Mucosa of gallbladder (tissue), 1 donor: ENCODE measurements at regions not wholly inside any gene's neighbourhood (a gene's known extent, or its start where the extent isn't known, plus 50 kb on each side); places are given as distances from the start of the nearest gene placed in this dataset.
"Not testable (repeated sequence)": the region's sequence is repeated elsewhere in the genome, so short reads cannot be mapped to it uniquely, and the experiment has no call there.

Source experiments
- DNase-seq: peaks from one replicate; pipeline ENCODE4 v3.0.0-alpha.2; 2020; ENCODE audit warnings: low spot score
- donor health status: DM: no; HTN: no; CAD: no.

DNA sequence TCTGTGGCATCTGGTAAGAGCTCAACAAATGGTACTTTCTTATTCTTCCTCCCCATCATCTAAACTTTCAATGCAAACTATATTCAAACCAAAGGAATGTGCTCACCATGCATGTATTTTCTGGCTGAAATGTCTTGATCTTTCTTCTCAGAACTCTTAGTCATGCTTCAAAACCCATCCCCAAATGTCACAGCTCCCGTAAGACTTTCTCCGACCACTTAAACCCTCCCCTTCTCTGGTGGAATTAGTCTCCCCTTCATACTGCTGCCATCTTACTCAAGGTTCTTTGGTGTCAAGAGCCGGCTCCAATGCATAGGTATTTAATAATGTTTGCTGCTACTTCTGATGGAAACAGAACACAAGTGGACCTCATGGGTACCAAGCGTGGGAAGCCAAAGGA, 538.1 kb downstream of the MATN1 start:
- no peak for DNase-seq

DNA sequence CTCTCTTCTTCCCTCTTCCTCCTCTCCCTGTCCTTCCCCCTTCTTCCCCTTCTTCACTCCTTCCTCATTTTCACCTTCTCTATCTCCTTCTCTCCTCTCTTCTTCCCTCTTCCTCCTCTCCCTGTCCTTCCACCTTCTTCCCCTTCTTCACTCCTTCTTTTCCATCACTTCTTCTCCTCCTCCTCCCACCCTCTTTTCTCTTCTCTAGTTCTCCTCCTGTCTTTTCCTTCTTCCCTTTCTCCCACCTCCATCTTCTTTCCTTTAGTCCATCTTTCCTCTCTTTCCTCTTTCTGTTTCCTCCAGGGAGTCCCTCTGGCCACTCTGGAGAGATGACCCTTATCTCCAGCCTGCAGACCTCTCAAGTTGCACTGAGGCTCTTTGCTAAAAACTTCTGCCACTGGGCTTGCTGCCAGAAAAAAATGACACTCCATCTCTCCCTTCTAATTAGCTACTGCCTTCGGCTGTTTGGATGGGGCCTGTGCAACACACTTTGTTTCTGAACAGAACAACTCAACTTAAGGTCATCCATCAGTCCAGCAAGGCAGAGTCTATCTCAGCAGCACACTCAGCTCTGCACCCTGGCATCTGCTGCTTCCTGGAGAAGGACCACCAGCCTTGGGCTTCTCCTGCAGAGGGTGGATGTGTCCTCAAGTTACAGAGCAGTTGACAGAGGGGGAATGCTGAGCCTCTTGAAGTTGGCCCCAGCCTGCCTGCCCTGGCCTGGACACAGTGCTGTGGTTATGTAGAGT, 538.8 kb downstream of the MATN1 start:
- no peak for DNase-seq

DNA sequence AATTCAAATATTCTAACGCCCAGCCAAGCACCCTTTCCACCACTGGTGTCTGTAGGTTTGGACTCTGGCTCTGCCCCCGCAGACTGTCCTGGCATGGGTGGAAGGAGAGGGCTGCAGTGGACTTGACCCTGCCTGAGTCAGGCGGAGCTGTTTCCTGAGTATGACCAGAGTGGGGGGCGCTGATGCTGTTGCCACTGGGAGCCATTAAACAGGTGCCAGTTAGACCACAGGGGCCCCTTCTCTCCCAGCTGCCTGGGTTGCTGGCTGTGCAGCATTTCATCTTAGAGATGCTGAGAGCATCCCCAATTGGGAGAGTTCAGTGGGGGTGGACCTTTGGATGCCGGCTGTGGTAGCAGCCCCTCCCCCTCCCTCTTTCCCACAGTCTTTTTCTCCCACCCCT, 539.5 kb downstream of the MATN1 start:
- no peak for DNase-seq

DNA sequence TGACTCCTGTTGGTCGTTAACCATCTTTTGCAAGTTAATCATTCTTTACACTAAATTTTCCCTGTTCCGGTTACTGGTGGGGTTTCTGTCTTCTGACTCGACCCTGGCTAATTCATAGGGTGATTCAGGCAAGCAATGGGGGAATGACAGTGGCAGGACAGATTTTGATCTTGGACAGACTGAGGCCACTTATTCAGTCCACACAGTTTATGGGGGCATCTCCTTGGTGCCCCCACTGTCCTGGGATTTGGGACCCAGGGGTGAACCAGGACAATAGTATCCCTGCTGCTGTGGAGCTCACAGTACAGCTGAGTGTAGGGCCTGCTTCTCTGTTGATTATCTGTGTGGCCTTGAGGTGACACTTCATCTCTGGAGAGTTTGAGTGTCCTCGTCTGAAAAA, 540.4 kb downstream of the MATN1 start:
- no peak for DNase-seq

DNA sequence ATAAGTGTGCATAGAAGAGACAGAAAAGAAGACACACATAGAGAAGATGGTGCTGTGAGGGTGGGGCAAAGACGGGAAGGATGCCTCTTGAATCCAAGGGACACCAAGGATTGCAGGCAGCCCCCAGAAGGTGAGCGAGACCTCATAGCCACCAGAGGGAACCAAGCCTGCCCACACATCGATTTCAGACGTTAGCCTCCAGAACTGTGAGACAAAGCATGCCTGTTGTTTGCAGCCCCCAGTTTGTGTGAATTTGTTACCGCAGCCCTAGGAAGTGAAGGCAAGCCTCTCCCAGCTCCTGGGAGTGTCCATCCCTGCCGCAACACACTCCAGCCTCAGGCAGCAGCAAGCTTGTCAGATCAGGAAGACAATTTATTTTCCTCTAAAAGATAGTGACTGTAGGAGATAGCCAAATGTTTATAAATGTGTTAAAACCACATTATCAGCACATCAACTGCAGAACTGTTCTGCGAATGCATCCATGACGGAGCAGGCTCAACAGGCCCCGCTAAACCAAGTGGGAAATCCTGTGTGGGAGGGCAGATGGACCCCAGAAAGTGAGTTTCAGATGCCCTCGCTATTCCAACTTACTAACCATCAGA, 543.3 kb downstream of the MATN1 start:
- no peak for DNase-seq

DNA sequence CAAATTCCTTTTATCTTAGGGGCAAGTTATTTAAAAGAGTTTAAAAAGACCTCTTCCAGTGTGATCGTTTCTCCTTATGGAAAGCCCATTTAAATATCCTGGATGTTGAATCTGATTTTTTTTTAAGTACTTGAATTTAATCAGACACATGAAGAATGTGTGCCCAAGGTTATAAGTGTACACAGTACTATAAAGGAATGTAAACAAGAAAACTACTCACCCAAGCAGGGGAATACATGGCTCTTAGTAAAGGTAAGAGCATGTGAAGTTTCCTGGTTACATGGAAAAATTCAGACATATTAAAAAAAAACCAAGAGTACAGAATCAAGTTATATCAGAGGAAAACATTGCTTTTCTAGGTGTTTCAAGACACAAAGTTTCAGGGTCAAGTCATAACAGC, 546.9 kb downstream of the MATN1 start:
- DNase-seq: no peak

DNA sequence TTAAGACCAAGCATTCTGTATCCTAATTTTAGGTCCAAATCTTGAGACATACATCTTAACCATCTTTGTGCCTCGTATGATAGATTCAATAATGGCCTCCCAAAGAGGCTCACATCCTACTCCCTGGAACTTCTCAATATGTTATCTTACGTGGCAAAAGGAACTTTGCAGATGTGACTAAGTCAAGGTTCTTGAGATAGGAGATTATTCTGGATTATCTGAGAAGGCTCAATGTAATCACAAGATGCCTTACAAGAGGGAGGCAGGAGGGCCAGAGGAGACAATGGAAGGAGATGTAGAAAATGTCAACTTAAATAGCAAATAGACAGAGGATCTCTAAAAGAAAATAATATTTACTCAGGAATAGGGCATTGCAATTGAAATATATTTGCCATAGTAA, 548.9 kb downstream of the MATN1 start:
- DNase-seq: no peak

DNA sequence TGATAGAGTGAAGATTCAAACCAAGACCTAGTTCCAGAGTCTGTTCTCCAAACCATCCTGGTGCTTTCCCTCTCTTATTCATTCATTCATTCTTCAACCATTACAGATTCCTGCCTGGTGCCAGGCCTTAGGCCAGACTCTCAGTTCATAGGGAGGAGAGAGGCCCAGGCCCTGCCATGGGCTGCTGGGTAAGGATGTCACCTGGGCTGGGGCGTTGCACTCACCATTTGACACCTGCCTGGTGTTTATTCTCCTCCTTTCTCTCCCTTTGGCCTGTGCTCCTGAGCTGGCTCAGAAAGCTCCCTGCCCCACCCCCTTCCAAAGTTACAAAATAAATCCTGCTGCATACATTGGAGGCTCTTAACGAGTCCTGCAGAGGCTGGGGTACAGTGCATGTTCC, 549.8 kb downstream of the MATN1 start:
- no peak for DNase-seq

DNA sequence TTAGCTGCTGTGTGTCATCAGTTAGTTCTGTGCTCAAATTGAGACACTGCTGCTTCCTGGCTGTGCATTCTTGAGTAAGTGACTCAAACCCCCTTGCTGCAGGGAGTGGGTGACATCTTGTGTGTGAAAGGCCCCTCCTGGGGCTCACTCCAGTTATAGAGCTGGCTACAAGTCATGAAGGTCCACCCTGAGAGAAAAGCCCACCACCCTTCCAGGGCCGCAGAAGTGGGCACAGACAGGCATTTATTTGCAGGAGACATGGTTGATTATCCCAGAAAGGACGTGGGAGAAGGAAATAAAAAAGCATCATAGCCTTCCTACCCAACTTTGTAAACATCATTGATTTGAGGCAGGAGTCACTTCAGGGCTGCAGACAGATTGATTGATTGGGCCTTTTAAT, 550.6 kb downstream of the MATN1 start:
- no peak for DNase-seq

DNA sequence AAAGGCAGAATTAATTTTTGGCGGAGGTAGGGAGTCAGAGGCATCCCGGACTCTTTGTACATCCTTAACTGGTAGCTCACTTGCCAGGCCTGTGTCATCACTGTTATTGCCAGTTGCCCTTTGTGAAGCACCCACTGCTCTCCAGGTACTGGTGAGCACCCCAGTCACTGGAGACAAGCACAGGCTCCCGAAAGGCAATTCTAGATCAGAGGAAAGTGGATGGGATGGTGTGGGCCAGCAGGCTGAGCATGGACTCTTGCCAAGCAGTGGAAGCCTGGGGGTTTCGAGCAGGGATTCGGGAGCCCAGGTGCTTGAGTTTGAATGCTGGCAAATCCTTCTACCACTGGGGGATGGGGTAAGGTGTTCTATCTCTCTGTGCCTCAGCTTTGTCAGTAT, 551.1 kb downstream of the MATN1 start:
- no peak for DNase-seq

DNA sequence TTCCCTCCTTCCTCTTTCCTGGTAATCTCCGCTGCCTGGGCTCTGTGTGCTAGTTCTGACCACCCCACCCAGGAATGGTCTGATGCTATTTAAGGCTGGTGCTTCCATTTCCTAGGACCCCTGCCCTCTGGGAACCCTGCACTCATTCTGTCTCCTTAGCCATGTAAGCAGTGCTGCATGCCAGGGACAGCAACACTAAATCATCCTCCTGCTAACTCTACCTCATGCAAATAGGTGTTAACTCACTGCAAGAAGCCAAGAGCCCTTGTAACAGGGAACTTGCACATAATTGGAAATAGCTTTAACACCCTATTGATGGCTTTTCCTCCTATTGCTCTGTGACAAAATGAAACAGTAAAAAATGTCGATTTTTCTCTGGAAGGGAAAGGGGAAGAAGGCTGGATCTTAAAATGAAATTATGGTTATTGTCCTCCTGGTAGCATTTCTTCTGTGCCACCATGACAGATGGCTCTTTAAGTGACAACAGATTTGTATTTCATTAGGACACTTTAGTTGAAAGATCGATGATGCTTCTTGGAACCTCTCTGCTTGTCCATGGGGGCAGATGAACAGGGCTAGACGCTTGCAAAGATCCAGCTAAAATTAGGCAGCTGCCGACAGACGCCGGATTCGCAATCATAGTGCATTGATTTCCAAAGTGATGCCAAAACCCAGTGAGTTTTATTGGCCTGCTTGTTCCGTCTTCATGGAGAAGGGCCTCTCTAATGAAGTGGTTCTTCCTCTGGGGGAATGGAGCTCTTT, 551.7 kb downstream of the MATN1 start:
- DNase-seq: no peak

DNA sequence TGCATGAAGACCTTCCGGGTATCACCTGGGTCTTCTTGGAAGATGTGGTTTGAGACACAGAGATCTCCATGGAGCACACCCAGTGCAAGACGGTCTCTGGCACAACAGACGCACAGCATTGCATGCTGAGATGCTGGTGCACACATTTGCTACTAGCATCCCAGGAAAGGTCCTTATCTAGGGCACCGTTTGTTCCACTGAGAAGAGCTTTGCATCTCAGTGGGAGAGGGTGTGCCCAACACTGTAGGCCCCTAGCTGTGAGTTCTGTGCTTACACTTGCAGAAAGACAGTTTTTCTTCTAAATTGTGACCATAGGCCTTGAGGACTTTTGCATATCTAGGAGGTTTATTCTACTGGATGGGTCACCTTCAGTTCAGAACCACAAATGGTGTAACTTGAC, 554.1 kb downstream of the MATN1 start:
- DNase-seq: no peak

DNA sequence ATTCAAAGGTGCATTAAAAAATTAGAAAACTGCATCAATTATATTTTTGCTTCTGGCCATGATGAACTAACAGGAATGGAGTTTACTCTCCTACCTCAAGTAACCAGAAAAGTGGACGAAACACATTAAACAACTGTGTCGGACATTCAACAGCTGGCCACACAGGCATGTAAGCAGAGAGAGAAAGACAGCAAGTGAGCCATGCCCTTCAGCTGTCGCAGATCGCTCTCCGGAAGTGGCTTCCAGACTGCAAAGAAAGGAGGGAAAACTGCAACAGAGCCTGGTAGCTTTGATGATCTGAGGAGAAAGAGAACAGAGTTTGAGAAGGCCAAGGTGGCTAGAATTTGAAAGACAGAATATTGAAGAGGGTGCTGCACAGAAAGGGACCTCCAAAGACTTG, 557.2 kb downstream of the MATN1 start:
- DNase-seq: no peak

DNA sequence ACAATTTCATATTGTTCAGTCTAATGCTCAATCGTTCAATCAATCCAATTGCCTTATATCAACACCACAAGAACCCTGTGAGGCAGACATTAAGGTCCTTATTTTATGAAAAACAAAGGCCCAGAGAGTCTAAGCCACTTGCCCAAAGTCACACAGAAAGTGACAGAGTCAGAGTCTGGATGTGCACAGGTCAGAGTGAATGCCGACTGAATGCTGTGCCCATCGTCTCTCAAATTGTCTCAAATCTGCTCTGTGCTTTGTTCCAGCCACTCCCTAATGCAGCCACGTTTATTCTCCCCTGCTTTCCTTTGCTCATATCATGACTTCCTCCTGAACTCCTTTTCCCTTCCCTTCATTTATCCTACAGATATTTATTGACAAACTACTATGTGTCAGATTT, 558.3 kb downstream of the MATN1 start:
- DNase-seq: no peak

DNA sequence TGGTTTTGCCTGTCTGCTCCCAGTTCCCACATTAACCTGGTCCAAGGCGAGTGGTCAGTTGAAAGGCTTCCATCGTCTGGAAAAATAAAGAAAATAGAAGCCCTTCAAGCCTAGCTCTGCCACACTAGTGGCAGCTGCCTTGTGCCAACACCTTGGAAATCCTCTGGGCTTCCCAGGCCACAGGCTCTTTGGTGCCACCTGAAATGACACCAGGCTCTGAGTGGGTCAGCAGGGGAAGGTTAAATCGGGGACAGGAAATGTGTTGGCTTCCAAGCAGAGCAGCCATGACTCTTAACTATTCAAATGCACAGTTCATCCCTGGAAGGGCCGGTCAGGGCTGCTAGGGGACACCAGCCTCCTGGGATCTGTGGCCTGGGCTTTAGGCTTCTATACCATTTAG, 558.7 kb downstream of the MATN1 start:
- DNase-seq: no peak

DNA sequence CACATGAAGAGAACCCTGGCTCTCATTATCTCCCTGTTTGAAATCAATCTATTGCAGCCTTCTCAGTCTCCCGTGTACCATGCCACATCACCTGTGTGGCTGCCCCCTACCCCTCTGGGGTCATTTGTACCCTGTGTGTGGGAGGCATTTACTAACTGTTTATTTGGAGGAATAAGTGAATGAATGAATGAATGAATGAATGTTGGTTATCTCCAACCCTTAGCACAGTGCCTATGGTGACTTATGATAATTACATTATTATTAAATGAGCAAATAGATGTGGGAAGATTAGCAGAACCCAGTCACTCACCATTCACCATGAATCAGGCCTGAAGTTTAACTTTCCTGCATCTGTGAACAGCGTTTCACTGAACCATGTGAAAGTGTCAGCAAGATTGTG, 560.8 kb downstream of the MATN1 start:
- DNase-seq: no peak

DNA sequence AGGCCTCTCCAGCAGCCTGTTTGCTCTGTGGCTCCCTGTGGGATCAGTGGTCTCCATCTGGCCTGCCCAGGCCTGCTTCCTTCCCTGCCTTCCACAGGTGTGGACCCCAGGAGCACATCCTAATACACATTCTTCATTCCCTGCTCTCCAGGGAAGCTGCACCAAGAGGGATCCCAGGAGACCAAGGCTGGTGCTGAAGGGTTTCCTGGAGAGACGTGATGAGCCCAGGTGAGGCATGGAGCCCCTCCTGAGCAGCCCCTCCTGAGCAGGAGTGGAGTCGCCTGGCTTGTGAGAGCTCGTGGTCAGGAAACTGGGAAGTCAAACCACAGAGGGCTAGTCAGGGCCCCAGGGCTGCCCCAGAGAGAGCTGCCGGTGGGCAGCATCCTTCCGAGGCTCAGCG, 561.4 kb downstream of the MATN1 start:
- no peak for DNase-seq

DNA sequence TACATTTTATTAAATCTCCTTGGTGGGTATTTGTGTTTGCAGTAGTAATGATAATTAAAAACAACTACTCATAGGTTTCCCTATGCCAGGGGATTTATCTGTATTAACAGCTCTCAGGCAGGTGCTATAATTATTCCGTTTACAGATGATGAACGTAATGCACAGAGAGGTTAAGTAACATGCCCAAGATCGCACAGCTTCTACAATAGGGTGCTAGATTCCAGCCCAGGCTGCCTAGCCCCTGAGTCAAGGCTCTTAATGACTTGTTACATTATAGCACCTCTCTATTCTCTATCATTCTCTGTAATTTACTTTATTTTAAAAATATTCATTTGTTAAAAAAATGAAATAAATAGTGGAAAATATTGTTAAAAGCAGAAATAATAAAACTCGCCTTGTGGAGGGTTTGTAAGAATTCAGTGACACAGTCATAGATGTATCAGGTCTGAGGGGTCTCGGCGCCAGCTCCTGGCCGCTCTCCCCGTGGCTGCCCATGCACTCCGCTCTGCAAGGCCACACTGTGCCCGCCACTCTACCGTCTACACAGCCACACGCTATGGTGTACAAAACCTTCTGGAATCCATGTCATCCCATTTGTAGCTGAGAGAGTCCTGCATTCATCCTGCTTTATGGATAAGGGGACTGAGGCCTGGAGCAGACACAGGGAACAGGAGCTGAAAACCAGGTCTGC, 562.2 kb downstream of the MATN1 start:
- no peak for DNase-seq

DNA sequence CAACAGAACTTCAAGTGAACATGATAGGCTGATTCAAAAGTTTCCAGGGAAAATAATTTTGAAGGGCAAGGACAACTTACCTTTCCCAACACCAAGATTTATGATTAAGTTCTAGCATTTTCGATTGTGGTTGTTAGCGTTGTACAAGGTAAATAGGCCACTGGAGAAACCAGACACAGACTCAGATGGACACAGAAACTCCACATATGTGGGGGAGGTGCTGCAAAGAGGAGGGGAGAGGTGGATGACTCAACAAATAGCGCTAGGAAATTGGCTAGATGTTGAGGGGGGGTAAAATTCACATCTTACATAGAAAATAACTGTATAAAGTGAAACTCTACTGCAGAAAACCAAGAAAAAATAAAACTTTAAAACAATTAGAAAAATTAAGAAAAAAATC, 564.4 kb downstream of the MATN1 start:
- DNase-seq: no peak

DNA sequence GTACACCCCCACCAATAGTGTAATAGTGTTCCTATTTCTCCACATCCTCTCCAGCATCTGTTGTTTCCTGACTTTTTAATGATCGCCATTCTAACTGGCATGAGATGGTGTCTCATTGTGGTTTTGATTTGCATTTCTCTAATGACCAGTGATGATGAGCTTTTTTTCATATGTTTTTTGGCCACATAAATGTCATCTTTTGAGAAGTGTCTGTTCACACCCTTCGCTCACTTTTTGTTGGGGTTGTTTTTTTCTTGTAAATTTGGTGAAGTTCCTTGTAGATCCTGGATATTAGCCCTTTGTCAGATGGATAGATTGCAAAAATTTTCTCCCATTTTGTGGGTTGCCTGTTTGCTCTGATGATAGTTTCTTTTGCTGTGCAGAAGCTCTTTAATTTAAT, 567.7 kb downstream of the MATN1 start:
- not testable (repeated sequence) for DNase-seq

DNA sequence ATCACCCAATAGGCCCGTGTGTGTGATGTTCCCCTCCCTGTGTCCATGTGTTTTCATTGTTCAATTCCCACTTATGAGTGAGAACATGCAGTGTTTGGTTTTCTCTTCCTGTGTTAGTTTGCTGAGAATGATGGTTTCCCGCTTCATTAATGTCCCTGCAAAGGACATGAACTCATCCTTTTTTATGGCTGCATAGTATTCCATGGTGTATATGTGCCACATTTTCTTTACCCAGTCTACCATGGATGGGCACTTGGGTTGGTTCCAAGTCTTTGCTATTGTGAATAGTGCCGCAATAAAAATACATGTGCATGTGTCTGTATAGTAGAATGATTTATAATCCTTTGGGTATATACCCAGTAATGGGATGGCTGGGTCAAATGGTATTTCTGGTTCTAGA, 568.1 kb downstream of the MATN1 start:
- not testable (repeated sequence) for DNase-seq

DNA sequence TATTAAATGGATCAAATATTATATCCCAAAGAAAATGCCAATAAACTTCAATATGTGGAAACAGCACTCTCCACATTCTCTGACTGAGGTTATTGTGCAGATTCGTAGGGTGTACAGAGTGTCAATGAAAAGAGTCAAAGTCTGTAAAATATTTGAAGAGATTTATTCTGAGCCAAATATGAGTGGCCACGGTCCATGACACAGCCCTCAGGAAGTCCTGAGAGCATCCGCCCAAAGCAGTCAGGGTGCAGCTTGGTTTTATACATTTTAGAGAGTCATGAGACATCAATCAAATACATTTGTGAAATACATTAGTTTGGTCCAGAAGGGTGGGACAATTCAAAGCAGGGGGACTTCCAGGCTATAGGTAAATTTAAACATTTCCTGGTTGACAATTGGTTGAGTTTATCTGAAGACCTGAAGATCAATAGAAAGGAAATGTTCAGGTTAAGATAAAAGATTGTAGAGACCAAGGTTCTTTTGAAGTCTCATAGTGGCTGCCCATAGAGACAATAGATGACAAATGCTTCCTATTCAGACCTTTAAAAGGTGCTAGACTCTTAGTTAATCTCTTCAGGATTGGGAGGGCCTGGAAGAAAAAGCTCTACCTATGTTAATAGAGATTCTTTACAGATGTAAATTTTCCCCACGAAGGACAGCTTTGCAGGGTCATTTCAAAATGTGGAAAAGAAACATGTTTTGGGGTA, 569.5 kb downstream of the MATN1 start:
- DNase-seq: no peak
